Muscle of leg (tissue), 3 donors: ENCODE measurements at regions not wholly inside any gene's neighbourhood (a gene's known extent, or its start where the extent isn't known, plus 50 kb on each side); places are given as distances from the start of the nearest gene placed in this dataset.
A peak's percentile ranks its signal among the peaks of the same experiment; 100 is the strongest.

Source experiments
- DNase-seq: peaks from one replicate; pipeline ENCODE4 v3.0.0; 2013
- H3K27ac ChIP-seq: one replicate; pipeline ENCODE4 v1.5.1; 2013; ENCODE audit warnings: mild to moderate bottlenecking, low read length, control low read depth
- H3K27me3 ChIP-seq: one replicate; pipeline ENCODE4 v1.6.1; 2013; ENCODE audit warnings: low read length; ENCODE audit not compliant: control insufficient read depth, insufficient read depth
- H3K36me3 ChIP-seq: one replicate; pipeline ENCODE4 v1.6.1; 2013; ENCODE audit warnings: low read length; ENCODE audit not compliant: control insufficient read depth, insufficient read depth
- H3K4me1 ChIP-seq: one replicate; pipeline ENCODE4 v1.6.1; 2013; ENCODE audit warnings: low read length; ENCODE audit not compliant: control insufficient read depth, insufficient read depth
- H3K4me3 ChIP-seq: one replicate; pipeline ENCODE4 v1.5.1; 2013; ENCODE audit warnings: low read length, control low read depth
- H3K9me3 ChIP-seq: replicated peaks from 2 replicates; pipeline ENCODE4 v1.6.1; 2013; ENCODE audit warnings: low read depth, low read length; ENCODE audit not compliant: control insufficient read depth
- WGBS: methylation state at CpG from one replicate; pipeline ENCODE4 v1.1.5; 2013; ENCODE audit warnings: missing lambda C conversion rate; ENCODE audit not compliant: insufficient coverage; 5-methylcytosine and 5-hydroxymethylcytosine counted together

DNA sequence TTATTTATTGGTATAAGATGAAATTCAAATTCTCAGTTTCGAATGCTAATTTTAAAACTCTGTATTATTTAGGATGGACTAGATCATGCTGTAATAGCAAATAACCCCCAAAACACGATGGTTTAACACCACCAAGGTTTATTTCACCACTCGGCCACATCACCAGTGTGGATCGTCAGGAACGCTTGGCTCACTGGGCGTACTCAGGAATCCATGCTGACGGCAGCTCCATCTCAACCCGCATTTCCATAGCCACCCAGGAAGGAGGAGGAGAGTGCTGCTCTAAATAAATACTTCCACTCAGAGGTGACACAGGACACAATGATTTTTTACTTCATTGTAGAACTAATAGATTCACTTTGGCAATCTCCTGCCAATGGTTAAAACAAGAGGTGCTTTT, 347.4 kb downstream of the SH3GL2 start:
- Histone ChIP-seq H3K4me1 (no peaks in the 10 kb centered on the region), H3K4me3 (no peak overlapping the region), H3K36me3 (no peaks in the 10 kb centered on the region), H3K27ac (no peak overlapping the region), H3K9me3 (no peaks in the 10 kb centered on the region), H3K27me3 (no peaks in the 10 kb centered on the region)
- 60% methylated on average over 2 of the region's 8 CpGs for WGBS
- no peak for DNase-seq

DNA sequence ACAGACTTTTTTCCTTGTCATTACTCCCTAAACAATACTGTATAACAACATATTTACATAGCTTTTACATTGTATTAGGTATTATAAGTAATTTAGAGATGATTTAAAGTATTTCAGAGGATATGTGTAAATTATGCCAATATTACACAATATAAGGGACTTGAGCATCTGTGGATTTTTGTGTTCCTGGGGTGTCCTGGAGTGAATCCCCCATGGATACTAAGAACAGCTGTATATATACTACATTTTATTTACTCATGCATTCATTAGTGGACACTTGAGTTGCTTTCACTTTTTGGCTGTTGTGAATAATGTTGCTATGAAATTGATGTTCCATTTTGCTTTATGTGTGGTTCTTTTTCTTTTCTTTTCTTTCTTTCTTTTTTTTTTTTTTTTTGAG, 348.8 kb downstream of the SH3GL2 start:
- no peaks in the 10 kb centered on the region for H3K4me1 ChIP-seq
- H3K9me3 ChIP-seq: no peaks in the 10 kb centered on the region
- H3K27me3 ChIP-seq: no peaks in the 10 kb centered on the region
- no peak overlapping the region for H3K27ac ChIP-seq
- H3K4me3 ChIP-seq: no peak overlapping the region
- DNase-seq: peak; percentile 74
- H3K36me3 ChIP-seq: no peaks in the 10 kb centered on the region

DNA sequence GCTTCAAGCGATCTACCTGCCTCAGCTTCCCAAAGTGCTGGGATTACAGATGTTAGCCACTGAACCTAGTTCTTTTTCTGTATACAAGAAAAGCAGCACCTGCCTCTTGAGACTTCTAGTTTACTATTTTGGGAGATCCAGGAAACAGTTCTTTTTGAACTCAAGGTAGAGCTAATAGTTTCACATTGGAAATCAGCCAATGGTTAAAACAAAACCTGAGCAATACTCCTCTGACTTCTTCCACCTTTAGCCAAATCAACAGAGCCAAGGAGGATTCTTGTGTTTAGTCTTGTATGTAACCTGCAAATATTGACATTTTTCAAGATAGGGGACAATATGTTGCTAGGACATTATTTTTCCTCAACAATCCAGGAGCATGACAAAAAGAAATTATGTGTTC, 349.4 kb downstream of the SH3GL2 start:
- H3K27ac ChIP-seq: no peak overlapping the region
- H3K4me1 ChIP-seq: no peaks in the 10 kb centered on the region
- no peaks in the 10 kb centered on the region for H3K27me3 ChIP-seq
- 60% methylated on average over 1 of the region's 1 CpG for WGBS
- no peaks in the 10 kb centered on the region for H3K9me3 ChIP-seq
- no peak for DNase-seq
- no peaks in the 10 kb centered on the region for H3K36me3 ChIP-seq
- H3K4me3 ChIP-seq: no peak overlapping the region

DNA sequence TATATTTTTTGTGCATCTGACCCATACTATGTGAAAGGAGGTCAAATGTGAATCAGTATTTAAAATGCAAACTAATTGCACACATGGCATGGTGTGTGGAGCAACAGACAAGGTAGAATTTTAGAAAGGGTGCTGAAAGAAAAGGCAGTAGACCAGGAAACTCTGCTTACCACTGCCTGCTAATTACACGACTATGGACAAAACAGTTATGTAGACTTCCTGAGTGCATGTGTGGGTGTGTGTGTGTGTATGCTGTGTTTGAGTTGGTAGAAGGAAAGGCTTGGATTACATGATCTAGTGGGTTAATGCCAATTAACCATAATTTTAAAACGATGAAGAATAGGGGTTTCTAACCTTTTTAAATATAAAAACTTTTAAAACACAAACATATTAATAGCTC, 349.9 kb downstream of the SH3GL2 start:
- WGBS: no CpG with 5 or more reads among the region's 2 CpGs
- Histone ChIP-seq H3K4me3 (no peak overlapping the region), H3K36me3 (no peaks in the 10 kb centered on the region), H3K27me3 (no peaks in the 10 kb centered on the region), H3K9me3 (no peaks in the 10 kb centered on the region), H3K27ac (no peak overlapping the region), H3K4me1 (no peaks in the 10 kb centered on the region)
- no peak for DNase-seq

DNA sequence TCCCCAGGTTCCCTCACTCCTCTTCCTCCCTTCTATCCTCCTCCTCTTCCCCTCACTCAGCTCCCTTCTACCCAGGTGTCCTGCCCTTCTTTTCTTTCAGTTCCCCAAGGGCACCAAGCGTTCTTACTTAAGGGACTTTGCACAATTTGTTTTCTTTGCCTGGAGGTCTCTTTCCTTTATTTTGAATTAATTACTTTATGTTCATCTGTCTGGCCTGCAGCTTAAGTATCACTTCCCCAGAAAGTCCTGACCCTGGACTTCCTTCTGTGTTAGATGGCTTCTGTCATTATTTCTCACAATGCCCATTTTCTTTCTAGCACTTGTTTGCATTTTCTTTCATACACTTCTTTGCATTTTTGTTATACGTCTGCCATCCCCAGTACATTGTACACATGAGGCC, 350.6 kb downstream of the SH3GL2 start:
- no peak for DNase-seq
- Histone ChIP-seq H3K36me3 (no peaks in the 10 kb centered on the region), H3K27me3 (no peaks in the 10 kb centered on the region), H3K4me3 (no peak overlapping the region), H3K9me3 (no peaks in the 10 kb centered on the region), H3K27ac (no peak overlapping the region), H3K4me1 (no peaks in the 10 kb centered on the region)
- WGBS: no CpG with 5 or more reads among the region's 2 CpGs

DNA sequence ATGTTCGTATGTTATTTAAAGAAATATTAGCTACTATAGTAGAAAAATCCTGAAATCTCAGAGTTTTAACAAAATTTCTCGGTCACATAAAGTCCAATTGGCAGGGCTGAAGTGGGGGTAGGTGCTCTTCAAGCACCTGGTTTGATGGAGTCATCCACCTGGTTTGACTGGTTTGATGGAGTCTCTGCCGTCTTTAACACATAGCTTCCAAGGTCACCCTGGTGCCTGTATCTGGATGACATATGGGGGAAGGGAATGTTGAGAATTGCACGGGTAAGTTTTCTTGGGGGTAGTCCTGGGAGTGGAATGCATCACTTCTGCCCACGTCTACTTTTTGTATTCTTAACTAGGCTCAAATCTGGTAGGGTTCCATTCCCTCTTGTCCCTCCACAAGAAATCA, 351.2 kb downstream of the SH3GL2 start:
- no peaks in the 10 kb centered on the region for H3K27me3 ChIP-seq
- no peaks in the 10 kb centered on the region for H3K4me1 ChIP-seq
- no peak for DNase-seq
- H3K27ac ChIP-seq: no peak overlapping the region
- no peak overlapping the region for H3K4me3 ChIP-seq
- no peaks in the 10 kb centered on the region for H3K36me3 ChIP-seq
- WGBS: 100% methylated on average over 1 of the region's 5 CpGs
- H3K9me3 ChIP-seq: no peaks in the 10 kb centered on the region

DNA sequence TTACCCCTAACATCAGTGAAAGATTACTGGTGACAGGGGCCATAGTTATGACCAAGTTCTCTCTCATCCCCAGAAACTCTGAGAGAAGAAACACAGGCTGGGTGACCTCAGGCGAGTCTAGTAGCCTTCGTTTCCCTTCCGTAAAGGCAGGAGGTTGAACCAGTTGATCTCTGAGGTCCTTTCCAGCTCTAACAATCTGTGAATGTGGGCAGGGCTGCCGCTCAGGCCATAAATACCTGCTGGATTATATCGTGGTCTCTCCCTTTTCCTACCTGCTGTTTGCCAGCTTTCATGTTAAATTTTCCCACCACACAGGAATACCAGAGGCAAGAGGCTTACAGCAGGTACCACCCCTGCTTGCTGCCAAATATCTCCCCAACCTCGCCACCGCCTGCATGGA, 357.5 kb downstream of the SH3GL2 start:
- no peaks in the 10 kb centered on the region for H3K4me1 ChIP-seq
- DNase-seq: no peak
- H3K4me3 ChIP-seq: no peak overlapping the region
- no peaks in the 10 kb centered on the region for H3K9me3 ChIP-seq
- H3K36me3 ChIP-seq: no peaks in the 10 kb centered on the region
- 76% methylated on average over 5 of the region's 7 CpGs for WGBS
- no peaks in the 10 kb centered on the region for H3K27me3 ChIP-seq
- H3K27ac ChIP-seq: no peak overlapping the region

DNA sequence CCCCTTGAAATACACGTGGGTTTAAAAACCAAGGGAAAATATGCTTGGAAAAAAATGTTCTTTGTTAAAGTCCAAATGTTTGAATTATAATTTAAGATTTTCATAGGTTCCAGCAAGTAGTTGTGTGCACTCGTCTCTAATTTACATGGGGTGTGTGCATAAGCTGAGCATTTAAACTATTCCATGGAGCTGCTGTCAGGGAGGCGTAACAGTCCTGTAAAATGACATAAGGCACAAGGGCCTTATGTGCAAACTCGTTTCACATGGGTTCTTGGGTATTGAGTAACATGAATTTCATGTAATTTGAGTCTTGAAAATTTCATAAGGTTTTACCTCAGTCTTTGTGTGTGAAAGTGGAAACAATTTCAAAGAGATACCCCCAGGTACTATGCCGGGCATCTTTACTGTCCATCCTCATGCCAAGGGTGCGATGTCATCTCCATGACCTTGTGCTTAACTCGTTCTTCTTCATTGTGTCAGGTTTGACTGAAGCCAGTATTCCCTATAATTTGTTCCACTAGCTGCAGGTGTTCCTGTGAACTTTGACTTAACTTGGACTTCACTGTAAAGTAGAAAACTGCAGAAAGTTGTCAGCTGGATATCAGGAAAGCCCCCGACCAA, 359.3 kb downstream of the SH3GL2 start:
- no peak overlapping the region for H3K4me3 ChIP-seq
- peak; percentile 41 for DNase-seq
- no peaks in the 10 kb centered on the region for H3K36me3 ChIP-seq
- no peaks in the 10 kb centered on the region for H3K4me1 ChIP-seq
- WGBS: 35% methylated on average over 4 of the region's 8 CpGs
- no peaks in the 10 kb centered on the region for H3K27me3 ChIP-seq
- peak overlapping the region; percentile 9 for H3K27ac ChIP-seq
- no peaks in the 10 kb centered on the region for H3K9me3 ChIP-seq

DNA sequence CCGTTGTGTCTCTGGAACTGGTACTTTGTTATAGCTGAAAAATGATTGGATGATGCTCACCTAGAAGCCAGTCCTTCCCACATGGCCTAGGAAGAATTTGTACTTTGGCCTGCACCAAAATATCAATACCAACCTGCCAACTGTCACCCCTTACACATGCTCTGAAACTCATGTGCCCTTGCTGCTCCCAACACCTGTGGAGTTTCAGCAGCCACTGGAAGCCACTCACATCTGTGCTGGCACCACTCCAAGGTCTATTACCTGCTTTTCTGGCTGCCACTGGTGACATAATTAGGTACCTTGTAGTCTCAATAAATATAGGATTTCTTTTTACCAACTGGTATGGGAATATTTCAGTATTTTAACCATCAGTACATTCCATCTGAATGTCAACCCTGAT, 363.6 kb downstream of the SH3GL2 start:
- Histone ChIP-seq H3K4me3 (no peak overlapping the region), H3K27ac (no peak overlapping the region), H3K9me3 (no peaks in the 10 kb centered on the region), H3K36me3 (no peaks in the 10 kb centered on the region), H3K27me3 (no peaks in the 10 kb centered on the region), H3K4me1 (no peaks in the 10 kb centered on the region)
- no peak for DNase-seq
- WGBS: no CpG with 5 or more reads among the region's 1 CpG

DNA sequence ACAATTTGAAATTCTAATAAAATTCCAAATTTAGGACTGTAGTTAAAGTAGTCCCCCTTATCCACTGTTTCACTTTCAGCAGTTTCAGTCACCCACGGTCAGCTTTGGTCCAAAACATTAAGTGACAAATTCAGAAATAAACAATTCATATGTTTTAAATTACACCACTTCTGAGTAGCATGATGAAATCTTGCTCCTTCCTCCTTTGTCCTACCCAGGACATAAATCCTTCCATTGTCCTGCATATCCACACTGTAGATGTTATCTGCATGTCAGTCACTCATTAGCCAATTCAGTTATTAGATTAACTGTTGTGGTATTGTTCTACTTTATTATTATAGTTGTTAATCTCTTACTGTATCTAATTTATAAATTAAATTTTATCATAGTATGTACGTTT, 376.5 kb downstream of the SH3GL2 start:
- Histone ChIP-seq H3K4me1 (no peaks in the 10 kb centered on the region), H3K27ac (no peak overlapping the region), H3K9me3 (no peaks in the 10 kb centered on the region), H3K4me3 (no peak overlapping the region), H3K36me3 (no peaks in the 10 kb centered on the region), H3K27me3 (no peaks in the 10 kb centered on the region)
- DNase-seq: no peak
- WGBS: 0% methylated on average over 1 of the region's 2 CpGs

DNA sequence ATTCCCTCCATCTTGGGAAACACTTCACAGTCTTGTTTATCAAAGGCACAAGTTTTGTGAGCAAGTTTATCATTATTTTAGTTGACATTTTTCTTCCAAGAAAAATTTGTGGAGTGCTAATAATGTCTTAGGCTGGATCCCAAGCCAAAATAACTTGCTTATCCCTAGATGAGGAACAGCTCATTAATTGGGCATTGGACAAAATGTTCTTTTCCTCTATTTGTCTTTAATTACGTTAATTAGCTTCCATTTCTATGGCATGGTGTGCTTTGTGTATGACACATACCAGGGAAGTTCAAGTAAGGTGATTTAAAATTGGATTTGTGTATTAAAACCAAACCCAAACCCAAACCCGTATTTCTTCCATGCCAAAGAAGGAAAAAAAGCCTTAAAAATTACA, 379.5 kb downstream of the SH3GL2 start:
- H3K36me3 ChIP-seq: no peaks in the 10 kb centered on the region
- no peaks in the 10 kb centered on the region for H3K27me3 ChIP-seq
- peaks cover 2% of the 10 kb centered on the region for H3K4me1 ChIP-seq
- no peak for DNase-seq
- H3K27ac ChIP-seq: no peak overlapping the region
- no peaks in the 10 kb centered on the region for H3K9me3 ChIP-seq
- H3K4me3 ChIP-seq: no peak overlapping the region
- WGBS: no CpG with 5 or more reads among the region's 2 CpGs
